ENCODE measurements at regions not wholly inside any gene's neighbourhood (a gene's known extent, or its start where the extent isn't known, plus 50 kb on each side); places are given as distances from the start of the nearest gene placed in this dataset.
"Not testable (repeated sequence)": the region's sequence is repeated elsewhere in the genome, so short reads cannot be mapped to it uniquely, and the experiment has no call there.

- H3K4me3 ChIP-seq, result no peak overlapping the region
- no peaks in the 10 kb centered on the region for H3K4me1 ChIP-seq
- no peaks in the 10 kb centered on the region for H3K36me3 ChIP-seq (ENCODE audit: insufficient read depth in 1 of 2, low read depth in 1 of 2)
- DNase-seq (no peak), ATAC-seq (no peak)
- no peak overlapping the region for H3K27ac ChIP-seq
- WGBS, 3 donors, result 74 to 81% (median 81%) methylated on average over 6 of the region's 6 CpGs
- TF ChIP-seq CTCF (IDR thresholded peaks at IDR 0.05), result no peak
- H3K9me3 ChIP-seq, result no peaks in the 10 kb centered on the region
- intact Hi-C loops (cut with DNase I), result no loop called here
- H3K27me3 ChIP-seq (ENCODE audit: insufficient read depth in 3 of 3, low read length in 2 of 3), result no peaks in the 10 kb centered on the region
These were observed 1081.7 kb downstream of the NAALADL2 start for GRCh38 chr3:175940881-175941280.

GRCh38 chr3:175940243-175940642, 1081.1 kb downstream of the NAALADL2 start:
- intact Hi-C loops (cut with DNase I), result no loop called here
- DNase-seq (no peak), ATAC-seq (no peak)
- no peak overlapping the region for H3K27ac ChIP-seq
- no peak overlapping the region for H3K4me3 ChIP-seq
- WGBS, 3 donors, result 90 to 94% (median 93%) methylated on average over 5 of the region's 5 CpGs
- no peaks in the 10 kb centered on the region for H3K9me3 ChIP-seq
- H3K27me3 ChIP-seq (ENCODE audit: insufficient read depth in 3 of 3, low read length in 2 of 3), result no peaks in the 10 kb centered on the region
- H3K4me1 ChIP-seq, result no peaks in the 10 kb centered on the region
- no peaks in the 10 kb centered on the region for H3K36me3 ChIP-seq (ENCODE audit: insufficient read depth in 1 of 2, low read depth in 1 of 2)
- no peak for TF ChIP-seq CTCF (IDR thresholded peaks at IDR 0.05)

GRCh38 chr3:175937367-175937766, 1078.2 kb downstream of the NAALADL2 start:
- H3K4me3 ChIP-seq; H3K27ac ChIP-seq; H3K36me3 ChIP-seq (ENCODE audit: insufficient read depth in 1 of 2, low read depth in 1 of 2); H3K27me3 ChIP-seq (ENCODE audit: insufficient read depth in 3 of 3, low read length in 2 of 3); intact Hi-C loops (cut with DNase I); DNase-seq; H3K9me3 ChIP-seq; ATAC-seq; H3K4me1 ChIP-seq: not testable (repeated sequence)
- WGBS, 3 donors, result 92 to 97% (median 97%) methylated on average over 22 of the region's 22 CpGs

GRCh38 chr3:175932586-175932985, 1073.5 kb downstream of the NAALADL2 start:
- intact Hi-C loops (cut with DNase I), result loop anchor here in 1 of 2 donors (5.0 kb wide), 1 partner anchor 475 kb away; no protein-coding TSS in a partner anchor
- Histone ChIP-seq H3K4me3 (no peak overlapping the region), H3K27ac (no peak overlapping the region), H3K36me3 (ENCODE audit: insufficient read depth in 1 of 2, low read depth in 1 of 2) (no peaks in the 10 kb centered on the region), H3K9me3 (no peaks in the 10 kb centered on the region), H3K4me1 (no peaks in the 10 kb centered on the region), H3K27me3 (ENCODE audit: insufficient read depth in 3 of 3, low read length in 2 of 3) (no peaks in the 10 kb centered on the region)
- DNase-seq (no peak), ATAC-seq (no peak)
- no peak for TF ChIP-seq CTCF (IDR thresholded peaks at IDR 0.05)

- no peak for TF ChIP-seq CTCF (IDR thresholded peaks at IDR 0.05)
- H3K4me1 ChIP-seq, result no peaks in the 10 kb centered on the region
- intact Hi-C loops (cut with DNase I), result no loop called here
- no peak overlapping the region for H3K4me3 ChIP-seq
- ATAC-seq, result no peak
- no peaks in the 10 kb centered on the region for H3K36me3 ChIP-seq (ENCODE audit: insufficient read depth in 1 of 2, low read depth in 1 of 2)
- H3K27ac ChIP-seq, result no peak overlapping the region
- H3K27me3 ChIP-seq (ENCODE audit: insufficient read depth in 3 of 3, low read length in 2 of 3), result no peaks in the 10 kb centered on the region
- H3K9me3 ChIP-seq, result peaks cover 9% of the 10 kb centered on the region
- no peak for DNase-seq
These were observed 1060.0 kb downstream of the NAALADL2 start for GRCh38 chr3:175919133-175919532.

Data from psoas muscle (tissue), 7 donors.